GM19463 (cell line): ENCODE measurements at regions not wholly inside any gene's neighbourhood (a gene's known extent, or its start where the extent isn't known, plus 50 kb on each side); places are given as distances from the start of the nearest gene placed in this dataset.
"Not testable (repeated sequence)": the region's sequence is repeated elsewhere in the genome, so short reads cannot be mapped to it uniquely, and the experiment has no call there.

Source experiments
- ATAC-seq: cut with Tn5 transposase; IDR thresholded peaks from one replicate; pipeline ENCODE4 v1.9.1; 2021; ENCODE audit warnings: mild to moderate bottlenecking, moderate library complexity; ENCODE audit not compliant: unreplicated experiment

DNA sequence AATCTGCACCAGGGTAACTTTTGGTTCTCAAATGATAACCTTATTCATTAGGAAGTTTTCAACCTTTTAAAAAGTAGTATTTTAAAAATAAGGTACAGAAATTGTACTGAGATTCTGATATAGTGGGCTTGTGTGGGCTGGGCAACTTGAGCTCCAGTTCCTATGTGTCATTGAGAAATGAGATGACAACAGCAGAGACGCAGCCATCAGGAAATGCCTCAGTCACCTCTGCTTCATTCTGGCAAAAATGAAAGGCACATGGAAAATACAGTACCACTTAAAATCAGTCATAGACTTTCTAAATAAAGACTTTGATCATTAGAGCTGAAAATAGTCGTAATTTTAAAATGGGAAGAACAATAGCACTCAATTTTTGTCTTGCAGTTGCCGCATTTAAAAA is 480.2 kb downstream of the PLK2 start:
- ATAC-seq, result no peak

GRCh38 chr5:57976506-57976905 is 483.4 kb downstream of the PLK2 start:
- no peak for ATAC-seq

- ATAC-seq, result not testable (repeated sequence)
Measured at GRCh38 chr5:57972099-57972498, 487.8 kb downstream of the PLK2 start.

DNA sequence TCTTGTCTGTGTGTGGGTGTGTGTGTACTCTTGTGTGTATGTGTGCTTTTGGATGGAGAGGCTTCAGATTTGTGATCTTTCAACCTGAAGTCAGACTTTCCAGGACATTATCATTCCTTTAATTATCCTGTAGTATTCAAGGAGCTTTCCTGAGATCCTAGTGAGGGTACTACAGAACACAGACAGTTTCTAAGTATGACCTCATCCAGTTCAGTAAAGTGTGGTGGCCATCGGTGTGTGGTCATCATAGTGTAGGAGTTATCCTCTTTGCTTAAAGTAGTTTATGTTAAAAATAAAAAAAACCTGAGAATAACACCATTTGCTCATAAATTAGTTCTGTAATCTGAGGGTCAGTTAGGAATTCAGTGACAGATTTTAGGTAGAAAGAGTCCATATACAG is 478.0 kb upstream of the ACTBL2 start:
- no peak for ATAC-seq

DNA sequence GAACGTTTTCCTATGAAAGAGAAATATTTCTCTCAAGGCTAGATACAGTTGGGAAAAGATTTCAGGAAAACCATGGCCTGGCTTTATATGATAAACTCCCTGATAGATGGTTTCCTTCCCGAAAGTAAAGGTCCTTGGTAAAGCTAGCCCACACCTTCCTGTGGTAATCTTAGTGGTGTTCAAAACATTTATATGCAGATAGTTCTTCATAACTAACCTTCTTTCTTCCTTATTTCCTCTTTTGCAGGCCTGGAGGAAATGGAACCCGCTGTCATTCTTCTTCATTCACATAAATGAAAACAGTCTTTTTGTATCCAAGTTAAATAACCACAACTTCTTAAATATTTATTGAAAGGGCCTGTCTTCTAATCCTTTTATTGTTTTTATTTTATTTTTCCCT is 474.0 kb upstream of the ACTBL2 start:
- ATAC-seq, result no peak

- no peak for ATAC-seq
Measured at GRCh38 chr5:57955511-57955910, 472.9 kb upstream of the ACTBL2 start.

- ATAC-seq, result no peak
Measured at GRCh38 chr5:57953792-57954191, 471.2 kb upstream of the ACTBL2 start.

DNA sequence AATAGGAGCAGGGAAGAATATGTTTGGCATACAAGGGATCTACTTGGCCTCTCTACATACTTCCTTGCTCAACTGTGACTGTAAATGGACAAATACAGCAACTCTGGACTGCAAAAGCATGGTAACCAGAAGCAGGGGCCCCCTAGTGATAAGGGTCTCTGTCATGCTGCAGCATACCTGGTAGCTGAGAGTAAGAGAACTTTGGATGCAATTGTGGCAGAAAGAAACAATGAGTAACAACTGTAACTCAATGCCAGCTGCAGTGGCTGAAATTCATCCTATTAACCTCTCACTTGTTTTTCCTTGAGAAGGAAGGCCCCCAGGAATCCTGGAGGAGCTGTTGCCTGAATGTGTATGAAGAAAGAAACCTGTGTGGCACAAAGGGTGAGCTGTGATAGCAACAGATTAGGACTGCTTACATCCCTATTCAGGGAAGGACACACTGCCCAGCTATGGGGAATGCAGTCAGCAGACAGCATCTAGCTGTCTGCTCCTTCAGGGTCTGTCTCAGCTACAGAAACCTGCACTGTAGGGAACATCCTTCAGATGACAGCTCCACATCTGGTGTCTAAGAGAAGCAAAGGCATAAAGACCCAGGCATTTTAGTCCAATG is 468.1 kb upstream of the ACTBL2 start:
- no peak for ATAC-seq

DNA sequence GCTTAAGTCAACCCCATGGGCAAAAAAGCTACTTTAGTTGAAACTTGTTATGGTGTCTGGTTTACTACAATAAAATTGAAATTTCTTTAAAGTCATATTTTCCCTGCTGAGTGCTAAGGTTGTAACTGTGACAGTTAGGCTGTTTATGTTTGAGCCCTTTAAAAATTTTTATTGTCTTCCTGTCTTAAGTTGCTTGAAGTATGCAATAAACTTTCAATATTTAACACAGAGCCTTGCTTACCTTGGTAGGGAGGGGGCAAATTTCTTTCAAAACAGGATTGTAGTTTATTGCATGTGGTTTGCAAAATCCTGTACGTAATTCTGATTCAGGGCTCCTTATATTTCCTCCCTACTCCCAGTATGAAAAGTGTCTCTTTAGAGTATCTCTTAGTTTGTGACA is 465.5 kb upstream of the ACTBL2 start:
- ATAC-seq, result no peak

DNA sequence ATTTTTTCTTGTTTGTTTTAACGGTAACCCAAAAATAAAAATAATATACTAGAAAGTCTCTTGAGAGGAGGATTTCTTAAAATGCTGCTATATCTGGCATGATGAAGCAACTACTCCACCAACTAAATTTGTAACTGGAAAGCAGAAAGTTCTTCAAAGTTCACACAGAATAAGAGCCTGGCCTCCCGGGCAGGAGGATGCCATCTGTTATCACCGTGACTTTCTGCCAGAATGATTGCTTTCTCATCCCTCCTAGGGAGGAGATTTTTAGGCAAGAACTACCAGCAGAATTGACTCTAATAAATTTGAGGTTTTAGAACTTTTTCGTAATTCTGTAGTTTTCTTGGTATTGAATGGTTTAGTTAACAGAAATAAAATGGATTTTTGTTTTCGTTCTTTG is 464.6 kb upstream of the ACTBL2 start:
- ATAC-seq, result no peak

DNA sequence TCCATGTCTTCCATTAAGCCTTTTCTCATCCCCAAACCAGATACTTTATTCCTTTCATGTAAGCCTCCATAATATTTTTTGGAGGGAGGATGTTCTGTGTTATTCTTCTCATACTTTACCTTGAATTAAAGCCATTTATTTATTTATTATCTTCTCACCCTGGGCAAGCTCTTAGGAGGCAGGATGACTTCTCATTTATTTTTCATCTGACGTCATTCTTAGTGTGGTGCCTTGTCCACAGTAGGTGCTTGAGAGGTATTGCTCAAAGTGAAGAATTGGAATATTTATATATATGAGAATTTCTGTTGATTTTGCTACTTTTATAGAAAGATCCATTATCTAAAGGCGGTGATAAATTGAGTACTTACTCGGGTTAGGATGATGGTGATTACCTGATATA is 458.3 kb upstream of the ACTBL2 start:
- no peak for ATAC-seq

GRCh38 chr5:57940236-57940635 is 457.6 kb upstream of the ACTBL2 start:
- ATAC-seq, result no peak

DNA sequence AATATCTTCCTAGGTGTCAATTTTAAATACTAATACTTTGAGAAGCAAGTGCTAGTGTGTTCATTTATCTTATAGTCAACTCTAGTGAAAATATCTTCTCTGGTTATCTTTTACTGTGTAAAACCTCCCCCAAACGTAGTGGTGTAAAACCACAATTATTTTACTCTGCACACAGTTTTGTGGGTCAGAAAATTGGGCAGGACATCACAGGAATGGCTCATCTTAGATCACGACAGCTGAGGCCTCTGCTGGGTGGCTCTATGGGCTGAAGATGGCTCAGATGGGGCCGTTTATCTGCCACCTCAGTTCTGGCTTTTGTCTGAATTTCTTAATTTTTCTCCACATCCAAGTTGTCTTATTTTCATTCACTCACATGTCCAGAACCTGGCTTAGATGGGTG is 457.2 kb upstream of the ACTBL2 start:
- no peak for ATAC-seq

DNA sequence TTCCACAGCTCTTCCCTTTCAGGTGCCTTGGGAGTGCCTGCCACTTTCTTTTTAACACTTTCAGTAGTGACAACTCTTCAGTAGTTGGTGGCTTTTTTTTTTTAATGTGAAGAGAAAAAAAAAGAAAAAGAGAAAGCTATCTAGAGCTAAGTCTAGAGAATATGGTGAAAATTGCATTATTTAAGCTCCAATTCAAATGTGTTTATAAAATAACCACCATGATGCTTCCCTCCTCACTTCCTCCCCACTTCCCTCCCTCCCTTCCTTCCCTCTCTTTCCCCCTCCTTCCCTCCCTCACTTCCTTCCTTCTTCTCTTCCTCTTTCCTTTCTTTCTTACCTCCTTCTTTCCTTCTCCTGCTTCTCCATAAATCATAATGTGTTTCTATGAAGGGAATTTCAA is 456.7 kb upstream of the ACTBL2 start:
- no peak for ATAC-seq

DNA sequence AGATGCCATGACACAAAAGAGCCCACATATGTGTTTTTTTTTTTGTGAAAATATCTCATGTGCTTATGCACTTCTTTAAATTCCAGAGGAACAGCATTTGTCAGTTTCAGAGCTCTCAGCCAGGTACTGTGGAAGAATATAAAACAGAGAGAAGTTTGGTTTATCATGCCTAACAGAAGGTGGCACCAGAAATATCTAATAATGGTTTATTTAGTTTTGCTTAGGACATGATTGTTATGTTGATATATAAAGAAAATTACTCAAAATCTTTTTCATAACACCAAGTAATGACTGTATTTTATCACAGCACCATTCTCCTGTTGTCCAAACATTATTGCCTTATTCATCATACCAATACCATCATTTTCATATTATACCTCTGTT is 455.6 kb upstream of the ACTBL2 start:
- no peak for ATAC-seq

DNA sequence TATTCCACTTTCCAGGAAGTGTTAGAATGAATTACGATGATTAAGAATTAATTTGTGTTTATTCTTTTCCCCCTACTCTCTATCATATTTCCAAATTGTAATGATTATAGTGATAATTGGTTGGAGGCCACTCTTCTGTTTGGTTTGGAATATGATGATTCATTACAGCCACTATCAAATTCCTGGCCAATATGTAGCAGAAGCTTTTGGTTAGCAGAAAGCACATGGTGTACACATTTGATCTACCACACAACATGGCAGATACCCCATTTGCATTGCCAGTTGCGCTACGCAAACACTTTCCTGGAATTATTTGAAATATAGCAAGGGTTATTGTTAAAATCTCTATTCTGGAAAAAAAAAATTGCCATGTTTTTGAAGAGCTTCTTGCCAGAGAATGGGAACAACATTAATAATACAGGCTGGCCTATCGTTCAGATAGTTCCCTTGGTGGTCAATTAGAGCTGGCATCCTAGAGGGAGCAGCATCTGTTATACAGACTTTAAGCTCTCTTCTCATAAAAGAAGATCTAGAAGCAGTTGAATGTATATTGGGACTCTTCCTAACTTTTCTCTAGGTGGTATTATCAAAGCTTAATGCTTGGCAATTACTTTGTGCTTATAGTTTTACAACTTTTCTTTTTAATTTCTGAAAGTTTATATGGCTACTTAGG is 455.0 kb upstream of the ACTBL2 start:
- no peak for ATAC-seq

DNA sequence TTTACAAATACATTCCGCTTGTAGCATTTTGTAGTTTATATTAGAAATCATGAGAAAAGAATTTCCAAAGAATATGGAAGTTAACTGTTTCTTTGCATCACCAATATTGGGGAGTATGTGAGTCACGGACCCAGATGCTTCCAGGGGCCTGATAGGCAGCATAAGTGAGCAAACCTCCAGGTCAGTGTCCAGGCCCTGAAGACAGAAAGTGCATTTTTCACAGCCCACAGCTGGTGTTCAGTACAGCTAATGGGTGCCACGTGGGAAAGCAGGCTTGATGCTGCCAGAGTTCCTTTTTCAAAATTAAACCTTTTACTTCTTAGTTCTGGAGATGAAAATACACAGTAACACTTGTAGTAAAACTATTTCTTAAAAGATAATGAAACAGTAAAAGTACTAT is 454.4 kb upstream of the ACTBL2 start:
- ATAC-seq, result no peak

GRCh38 chr5:57932761-57933160 is 450.1 kb upstream of the ACTBL2 start:
- ATAC-seq, result no peak

GRCh38 chr5:57931807-57932206 is 449.2 kb upstream of the ACTBL2 start:
- no peak for ATAC-seq

DNA sequence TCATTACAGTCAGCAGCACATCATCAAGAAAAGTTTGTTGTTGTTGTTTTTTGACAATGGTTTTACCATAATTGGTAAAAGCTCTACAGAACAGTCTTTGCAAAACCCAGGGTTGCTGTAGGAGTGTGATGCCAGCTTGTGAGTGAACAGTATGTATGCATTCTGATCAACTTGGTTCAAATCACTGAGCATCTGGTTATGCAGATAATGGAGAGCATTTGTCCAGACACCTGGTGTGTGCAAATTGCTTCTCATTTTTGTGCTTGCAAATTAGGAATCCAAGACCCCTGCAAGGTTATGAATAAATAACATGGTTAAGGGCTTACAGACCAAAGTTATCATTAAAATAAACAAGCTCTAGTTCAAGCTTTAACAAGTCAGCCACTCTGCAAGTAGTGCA is 448.7 kb upstream of the ACTBL2 start:
- no peak for ATAC-seq

DNA sequence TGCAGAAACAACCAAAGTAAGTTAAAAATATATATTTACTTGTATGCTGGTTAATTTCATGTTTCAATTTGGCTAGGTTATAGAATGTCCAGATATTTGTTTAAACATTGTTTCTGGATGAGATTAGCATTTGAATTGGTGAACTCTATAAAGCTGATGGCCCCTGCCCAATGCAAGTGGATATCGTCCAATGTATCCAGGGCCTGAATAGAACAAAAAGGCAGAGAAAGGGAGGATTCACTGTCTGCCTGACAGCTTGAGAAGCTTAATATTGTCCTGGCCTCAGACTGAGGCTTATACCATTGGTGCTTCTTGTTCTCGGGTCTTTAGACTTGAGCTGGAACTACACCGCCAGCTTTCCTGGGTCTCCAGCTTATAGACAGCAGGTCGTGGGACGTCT is 446.7 kb upstream of the ACTBL2 start:
- ATAC-seq, result no peak

DNA sequence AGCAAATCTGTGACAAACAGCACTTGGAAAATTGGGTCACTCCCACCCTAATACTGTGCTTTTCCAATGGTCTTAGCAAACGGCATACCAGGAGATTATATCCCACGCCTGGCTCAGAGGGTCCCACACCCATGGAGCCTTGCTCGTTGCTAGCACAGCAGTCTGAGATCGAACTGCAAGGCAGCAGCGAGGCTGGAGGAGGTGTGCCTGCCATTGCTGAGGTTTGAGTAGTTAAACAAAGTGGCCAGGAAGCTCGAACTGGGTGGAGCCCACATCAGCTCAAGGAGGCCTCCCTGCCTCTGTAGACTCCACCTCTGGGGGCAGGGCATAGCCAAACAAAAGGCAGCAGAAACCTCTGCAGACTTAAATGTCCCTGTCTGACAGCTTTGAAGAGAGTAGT is 440.5 kb upstream of the ACTBL2 start:
- ATAC-seq, result not testable (repeated sequence)

DNA sequence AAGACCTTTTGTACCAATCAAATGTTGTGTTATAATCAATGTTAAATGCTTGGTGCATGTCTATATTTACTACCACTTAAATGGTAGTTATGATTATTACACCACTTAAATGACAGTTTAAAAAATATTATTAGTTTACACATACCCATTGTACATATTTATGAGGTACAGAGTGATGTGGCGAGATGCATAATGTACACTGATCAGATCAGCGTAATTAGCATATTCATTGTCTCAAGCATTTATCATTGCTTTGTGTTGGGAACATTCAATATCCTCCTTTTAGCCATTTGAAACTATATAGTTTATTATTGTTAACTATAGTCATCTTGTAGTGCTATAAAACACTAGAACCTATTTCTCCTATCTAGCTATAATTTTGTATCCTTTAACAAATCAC is 434.4 kb upstream of the ACTBL2 start:
- ATAC-seq, result no peak
